NCI-H1105 (cell line): ENCODE measurements at regions not wholly inside any gene's neighbourhood (a gene's known extent, or its start where the extent isn't known, plus 50 kb on each side); places are given as distances from the start of the nearest gene placed in this dataset.
"Not testable (repeated sequence)": the region's sequence is repeated elsewhere in the genome, so short reads cannot be mapped to it uniquely, and the experiment has no call there.

Experiments used
- DNase-seq: peaks from one replicate; lab custom pipeline; 2025; lab: John Stamatoyannopoulos, UW

DNA sequence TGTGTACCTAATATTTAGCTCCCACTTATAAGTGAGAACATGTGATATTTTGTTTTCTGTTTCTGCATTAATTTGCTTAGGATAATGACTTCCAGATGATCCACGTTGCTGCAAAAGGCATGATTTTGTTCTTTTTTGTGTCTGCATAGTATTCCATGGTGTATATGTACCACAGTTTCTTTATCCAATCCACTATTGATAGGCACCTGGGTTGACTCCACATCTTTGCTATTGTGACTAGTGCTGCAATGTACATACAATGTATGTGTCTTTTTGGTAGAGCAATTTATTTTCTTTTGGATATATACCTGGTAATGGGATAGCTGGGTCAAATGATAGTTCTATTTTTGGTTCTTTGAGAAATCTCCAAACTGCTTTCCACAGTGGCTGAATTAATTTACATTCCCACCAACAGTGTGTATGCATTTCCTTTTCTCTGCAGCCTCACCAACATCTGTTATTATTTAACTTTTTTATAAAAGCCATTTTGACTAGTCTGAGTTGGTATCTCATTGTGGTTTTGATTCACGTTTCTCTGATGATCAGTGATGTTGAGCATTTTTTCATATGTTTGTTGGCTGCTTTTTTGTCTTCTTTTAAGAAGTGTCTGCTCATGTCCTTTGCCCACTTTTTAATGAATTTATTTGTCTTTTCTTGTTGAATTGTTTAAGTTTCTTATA, 102.8 kb upstream of the GAS1 start:
- not testable (repeated sequence) for DNase-seq

GRCh38 chr9:87054999-87055686, 107.8 kb upstream of the GAS1 start:
- peak; percentile 28 for DNase-seq

GRCh38 chr9:87059772-87060171, 112.5 kb upstream of the GAS1 start:
- no peak for DNase-seq

DNA sequence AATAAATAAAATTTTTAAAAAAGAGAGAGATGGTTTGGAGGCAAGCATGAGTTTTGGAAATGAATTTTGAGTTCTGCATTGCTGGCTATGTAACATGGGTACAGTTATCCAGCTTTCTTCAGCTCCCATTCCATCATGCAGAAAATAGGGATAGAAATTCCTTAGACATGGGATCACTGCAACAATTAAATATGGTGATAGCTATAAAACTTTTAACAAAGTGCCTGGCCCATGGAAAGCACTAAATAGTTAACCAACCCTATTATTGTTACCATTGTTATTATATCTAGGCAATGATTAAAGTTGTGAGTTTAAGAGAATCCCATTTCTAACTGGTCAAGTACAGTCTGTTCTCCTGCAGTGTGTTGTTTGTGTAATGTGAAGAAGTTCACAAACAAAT, 115.4 kb upstream of the GAS1 start:
- DNase-seq = no peak

- no peak for DNase-seq
Observed at GRCh38 chr9:87063246-87063645, 115.9 kb upstream of the GAS1 start.

GRCh38 chr9:87063871-87064270, 116.6 kb upstream of the GAS1 start:
- DNase-seq = no peak

DNA sequence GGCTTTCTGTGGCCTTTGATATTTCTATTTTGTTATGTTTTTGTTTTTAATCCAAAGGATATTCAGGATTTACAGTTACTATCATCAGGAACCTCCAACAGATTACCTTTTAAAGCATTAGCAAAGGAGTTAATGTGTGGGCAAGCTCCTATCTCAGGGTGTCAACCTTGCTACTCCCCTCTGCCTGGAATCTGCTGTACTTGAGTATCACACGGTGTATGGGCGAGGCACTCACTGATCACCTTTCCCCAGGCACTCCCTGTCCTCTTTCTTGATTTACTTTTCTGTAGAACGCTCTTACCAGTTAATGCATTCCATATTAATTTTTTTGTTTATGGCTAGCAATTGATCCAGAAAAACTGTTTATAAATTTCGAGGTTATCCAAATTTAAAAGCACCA, 117.0 kb upstream of the GAS1 start:
- DNase-seq = no peak

DNA sequence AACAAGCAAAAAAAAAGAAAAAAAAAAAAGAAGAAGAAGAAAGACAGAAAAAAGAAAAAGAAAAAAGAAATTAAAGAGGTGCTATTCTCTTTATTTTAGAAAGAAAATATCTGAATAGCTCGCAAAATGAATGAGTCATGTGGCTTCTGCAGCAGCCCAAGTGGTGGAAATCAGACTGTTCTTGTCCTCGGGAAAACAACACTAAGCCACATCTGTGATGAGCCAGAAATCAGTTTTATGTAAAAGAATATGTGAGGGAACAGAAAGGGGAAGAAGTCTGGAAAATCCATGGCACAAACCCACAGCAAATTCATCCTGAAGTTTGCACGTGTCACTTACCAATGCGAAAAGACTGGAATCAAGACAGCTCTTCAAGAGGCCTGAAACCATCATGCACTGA, 118.7 kb upstream of the GAS1 start:
- no peak for DNase-seq

GRCh38 chr9:87067426-87067825, 120.1 kb upstream of the GAS1 start:
- no peak for DNase-seq

DNA sequence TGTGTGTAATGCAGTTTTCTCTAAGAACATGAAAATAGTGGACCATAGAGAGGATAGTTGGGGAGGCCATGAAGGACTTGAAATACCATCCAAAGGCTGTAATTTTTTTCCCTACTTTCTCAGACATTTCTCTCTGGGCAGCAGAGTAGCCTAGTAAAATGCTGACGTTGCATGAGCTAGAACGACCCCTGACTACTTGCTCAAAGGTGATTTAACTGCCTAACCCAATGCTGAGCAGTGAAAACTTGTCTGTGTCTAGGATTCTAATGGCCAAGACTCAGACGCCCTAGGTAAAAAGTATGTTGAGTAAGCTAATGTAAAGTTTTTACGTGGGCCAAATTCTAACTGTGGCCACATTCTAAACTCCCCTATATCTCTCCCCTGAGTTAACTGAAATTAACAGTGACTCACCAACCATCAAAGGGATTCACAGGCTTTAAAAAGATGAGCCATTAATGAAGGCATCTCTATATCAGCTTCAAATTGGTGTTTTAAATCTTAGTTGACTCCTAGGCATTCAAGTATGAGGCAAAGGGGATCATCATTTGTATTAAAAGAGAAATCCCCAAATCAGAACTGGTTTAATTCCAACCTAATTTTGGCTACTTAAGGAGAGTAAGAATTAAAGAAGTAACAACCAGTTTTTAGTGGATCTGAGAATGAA, 121.0 kb upstream of the GAS1 start:
- DNase-seq = no peak

DNA sequence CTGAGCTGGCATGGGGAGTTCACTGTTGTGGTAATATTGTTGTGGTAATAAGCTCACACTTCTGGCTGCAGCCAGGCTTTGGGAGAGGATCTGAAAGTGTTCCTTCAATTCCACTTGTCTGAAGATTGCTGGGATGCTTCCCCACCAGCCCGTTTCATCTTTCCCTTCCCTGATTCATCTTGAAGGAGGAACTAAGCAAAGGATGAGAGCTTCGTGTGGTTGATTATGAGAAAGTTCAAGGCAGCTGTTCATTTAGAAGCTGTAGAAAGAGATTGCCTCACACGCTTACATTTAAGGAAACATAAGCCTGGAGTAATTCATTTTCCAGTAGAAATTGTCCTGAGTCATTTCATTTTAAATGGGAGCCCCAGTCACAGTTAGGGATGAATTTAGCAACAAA, 122.4 kb upstream of the GAS1 start:
- no peak for DNase-seq

- no peak for DNase-seq
Observed at GRCh38 chr9:87070336-87070735, 123.0 kb upstream of the GAS1 start.

DNA sequence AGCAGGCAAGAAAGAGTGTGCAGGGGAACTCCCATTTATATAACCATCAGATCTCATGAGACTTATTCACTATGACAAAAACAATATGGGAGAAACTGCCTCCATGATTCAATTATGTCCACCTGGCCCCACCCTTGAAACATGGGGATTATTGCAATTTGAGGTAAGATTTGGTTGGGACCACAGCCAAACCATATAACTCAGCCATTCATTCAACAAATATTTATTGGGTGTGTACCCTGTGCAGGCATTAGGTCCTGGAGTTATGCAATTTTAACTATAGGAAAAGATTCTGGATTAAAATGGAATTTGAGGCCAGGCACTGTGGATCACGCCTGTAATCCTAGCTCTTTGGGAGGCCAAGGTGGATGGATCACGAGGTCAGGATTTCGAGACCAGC, 124.2 kb upstream of the GAS1 start:
- no peak for DNase-seq

DNA sequence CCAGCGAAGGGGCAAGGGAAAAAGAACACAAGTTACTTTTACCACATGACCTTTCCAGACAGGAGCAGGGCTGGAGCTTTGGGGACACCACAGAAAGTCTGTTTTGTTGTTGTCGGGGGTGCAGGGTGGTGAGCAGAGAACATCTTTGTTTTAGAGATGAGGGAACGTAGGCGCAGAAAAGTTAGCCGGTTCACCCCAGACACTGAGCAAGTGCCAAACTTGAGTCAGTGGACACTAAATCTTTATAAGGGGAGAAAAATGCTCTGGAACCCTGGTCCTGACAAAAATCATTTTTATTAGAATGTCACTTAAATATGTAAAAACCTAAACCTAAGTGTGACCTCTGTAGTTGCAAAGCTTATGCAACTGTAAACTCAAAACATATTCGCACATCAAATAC, 126.4 kb upstream of the GAS1 start:
- no peak for DNase-seq

- DNase-seq = no peak
Observed at GRCh38 chr9:87075537-87075936, 128.2 kb upstream of the GAS1 start.

- no peak for DNase-seq
Observed at GRCh38 chr9:87076825-87077224, 129.5 kb upstream of the GAS1 start.

- no peak for DNase-seq
Observed at GRCh38 chr9:87077986-87078385, 130.7 kb upstream of the GAS1 start.

DNA sequence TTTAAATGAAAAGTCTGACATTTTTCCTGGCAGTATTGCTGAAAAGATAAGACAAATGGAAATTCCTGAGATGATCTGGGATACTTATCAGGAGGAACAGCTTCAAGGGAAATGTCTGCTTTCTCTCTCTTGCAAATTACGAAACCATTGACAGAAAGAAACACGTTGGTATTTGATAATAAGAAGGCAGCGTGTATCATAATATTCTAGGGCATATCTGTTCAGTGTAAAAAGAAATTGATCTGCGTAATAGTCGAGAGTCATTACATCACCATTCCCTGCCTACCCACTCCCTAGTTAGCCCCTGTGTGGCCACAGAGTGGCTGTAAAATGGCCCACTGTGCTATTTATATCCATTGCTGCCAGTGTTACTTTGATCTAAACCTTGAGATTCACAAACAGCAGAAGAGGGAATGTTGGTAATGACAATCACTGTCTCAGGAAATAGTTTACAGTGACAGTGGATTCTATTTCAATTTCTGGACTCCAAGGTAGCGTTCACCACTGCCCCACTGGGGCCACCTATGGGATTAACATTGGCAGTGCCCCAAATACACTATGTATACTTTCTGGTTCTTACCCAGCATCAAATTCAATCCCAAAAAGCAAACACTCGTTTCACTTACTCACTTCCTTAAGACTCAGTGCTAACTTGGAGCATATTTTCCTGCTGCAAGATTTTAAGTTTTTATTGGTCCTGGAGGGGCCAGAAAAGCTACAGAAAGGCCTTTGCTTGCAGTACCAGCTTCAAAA, 133.4 kb upstream of the GAS1 start:
- DNase-seq = no peak

GRCh38 chr9:87081503-87081902, 134.2 kb upstream of the GAS1 start:
- DNase-seq = no peak

DNA sequence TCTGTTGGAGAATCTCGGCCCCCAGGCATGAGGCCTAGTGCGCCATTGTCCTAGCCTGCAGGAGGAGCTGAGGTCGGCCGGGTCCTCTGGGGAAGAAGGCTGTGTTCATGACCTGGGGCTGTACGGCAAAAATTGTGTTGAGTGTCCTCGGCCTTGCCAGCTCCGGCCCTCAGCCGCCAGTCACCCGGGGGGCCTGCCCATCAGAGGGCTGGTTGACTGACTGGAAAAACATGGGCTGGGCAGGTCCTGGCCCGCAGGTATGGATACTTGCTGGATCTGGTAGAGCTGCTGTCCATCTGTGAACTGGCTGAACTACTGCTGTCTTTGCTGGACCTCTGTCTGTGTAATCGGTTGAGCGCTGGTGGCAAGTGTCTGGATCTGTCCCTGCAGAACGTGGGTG, 136.7 kb upstream of the GAS1 start:
- DNase-seq = no peak

DNA sequence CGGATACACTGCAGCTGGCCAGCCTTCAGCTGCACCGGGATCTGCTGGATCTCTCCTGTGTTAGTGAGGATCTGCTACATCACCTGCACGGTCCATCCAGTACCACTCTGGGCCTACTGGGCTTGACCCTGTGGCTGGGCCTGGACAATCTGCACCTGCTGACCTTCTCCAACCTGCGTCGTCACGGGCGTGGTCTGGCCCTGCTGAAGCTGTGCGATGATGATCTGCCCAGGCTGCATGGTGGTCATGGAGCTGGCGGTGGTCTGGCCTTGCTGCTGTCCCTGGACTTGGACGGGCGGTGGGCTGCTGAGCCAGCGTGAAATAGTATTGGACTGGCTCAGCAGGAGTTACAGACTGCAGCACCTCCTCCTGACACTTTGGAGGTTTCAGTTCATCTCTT, 137.1 kb upstream of the GAS1 start:
- DNase-seq = no peak

GRCh38 chr9:87085073-87085472, 137.8 kb upstream of the GAS1 start:
- DNase-seq = no peak

DNA sequence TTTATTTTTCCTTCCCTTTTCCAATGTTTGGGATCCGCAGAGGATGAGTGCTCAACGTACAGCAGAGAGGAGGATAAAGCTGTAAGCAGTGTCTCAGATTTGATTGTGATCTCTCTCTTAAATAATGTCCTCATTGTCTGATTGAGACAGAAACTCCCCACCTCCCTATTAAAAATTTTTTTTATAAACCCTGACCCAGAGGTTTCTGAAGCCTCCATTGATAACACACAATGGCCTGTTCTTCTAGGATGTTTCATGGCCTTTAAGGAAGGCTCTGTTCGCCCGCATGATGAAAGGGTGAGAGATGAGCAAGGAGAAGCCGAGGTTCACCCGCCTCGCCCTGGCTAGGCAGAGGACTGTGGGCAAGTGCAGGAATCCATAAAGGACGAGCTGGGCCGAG, 138.2 kb upstream of the GAS1 start:
- no peak for DNase-seq
